Thyroid gland (tissue), 4 donors: ENCODE measurements at regions not wholly inside any gene's neighbourhood (a gene's known extent, or its start where the extent isn't known, plus 50 kb on each side); places are given as distances from the start of the nearest gene placed in this dataset.

Experiments
- POLR2A ChIP-seq, 2 donors: fragments of 450-650 bp; IDR thresholded peaks; one replicate each; pipeline ENCODE4 v1.6.1; 2017; ENCODE audit warnings: antibody characterized with exemption in 2 of 2, mild to moderate bottlenecking in 2 of 2, moderate library complexity in 1 of 2
- TF ChIP-seq, protein P1 (sequence below), 6 experiments: fragments of 200-600 bp in 3 of 6; fragments of 450-650 bp in 3 of 6; sonication (generic) in 3 of 6; IDR thresholded peaks; one replicate each; pipeline ENCODE4 v1.5.1; 2016 to 2019; ENCODE audit warnings: antibody characterized with exemption in 6 of 6, mild to moderate bottlenecking in 2 of 6, inconsistent platforms in 1 of 6, moderate library complexity in 1 of 6

DNA sequence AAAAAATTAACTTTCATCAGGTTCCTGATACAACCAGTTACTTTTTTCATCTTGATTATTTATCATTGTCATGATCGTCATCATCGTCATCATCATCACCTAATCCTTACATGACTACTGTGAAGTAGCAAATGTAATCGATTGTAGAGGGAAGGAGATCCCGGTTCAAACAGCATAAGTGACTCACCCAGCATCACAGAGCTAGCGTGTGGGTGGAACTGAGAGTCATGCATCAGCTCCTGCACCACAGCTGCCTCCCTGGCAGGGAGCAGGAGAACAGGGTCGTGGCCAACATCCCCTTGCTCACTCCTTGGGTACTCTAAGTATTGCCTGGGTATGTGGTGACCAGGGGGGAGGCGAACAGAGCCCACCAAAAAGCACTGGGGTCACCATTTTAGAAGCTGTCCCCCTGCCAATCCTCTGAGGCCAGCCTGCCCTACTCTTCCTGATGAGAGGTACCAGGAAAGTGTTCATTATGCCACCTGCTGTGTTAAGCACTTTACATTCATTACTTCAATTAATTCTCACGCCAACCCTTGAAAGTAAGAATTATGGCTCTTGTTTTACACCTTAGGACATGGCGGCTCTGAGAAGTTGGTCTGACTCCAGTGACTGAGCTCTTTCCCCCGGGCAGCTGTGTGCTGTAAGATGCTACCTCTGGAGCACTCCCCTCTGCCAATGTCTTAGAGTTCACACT lies 425.2 kb downstream of the CD83 start:
- TF ChIP-seq, protein P1, sequence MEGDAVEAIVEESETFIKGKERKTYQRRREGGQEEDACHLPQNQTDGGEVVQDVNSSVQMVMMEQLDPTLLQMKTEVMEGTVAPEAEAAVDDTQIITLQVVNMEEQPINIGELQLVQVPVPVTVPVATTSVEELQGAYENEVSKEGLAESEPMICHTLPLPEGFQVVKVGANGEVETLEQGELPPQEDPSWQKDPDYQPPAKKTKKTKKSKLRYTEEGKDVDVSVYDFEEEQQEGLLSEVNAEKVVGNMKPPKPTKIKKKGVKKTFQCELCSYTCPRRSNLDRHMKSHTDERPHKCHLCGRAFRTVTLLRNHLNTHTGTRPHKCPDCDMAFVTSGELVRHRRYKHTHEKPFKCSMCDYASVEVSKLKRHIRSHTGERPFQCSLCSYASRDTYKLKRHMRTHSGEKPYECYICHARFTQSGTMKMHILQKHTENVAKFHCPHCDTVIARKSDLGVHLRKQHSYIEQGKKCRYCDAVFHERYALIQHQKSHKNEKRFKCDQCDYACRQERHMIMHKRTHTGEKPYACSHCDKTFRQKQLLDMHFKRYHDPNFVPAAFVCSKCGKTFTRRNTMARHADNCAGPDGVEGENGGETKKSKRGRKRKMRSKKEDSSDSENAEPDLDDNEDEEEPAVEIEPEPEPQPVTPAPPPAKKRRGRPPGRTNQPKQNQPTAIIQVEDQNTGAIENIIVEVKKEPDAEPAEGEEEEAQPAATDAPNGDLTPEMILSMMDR (IDR thresholded peaks at IDR 0.05), result no peak
- no peak for TF ChIP-seq POLR2A (IDR thresholded peaks at IDR 0.05)
